GM12864 (cell line): ENCODE measurements at regions not wholly inside any gene's neighbourhood (a gene's known extent, or its start where the extent isn't known, plus 50 kb on each side); places are given as distances from the start of the nearest gene placed in this dataset.

ENCODE experiments used
- DNase-seq: peaks from one replicate; pipeline ENCODE4 v3.0.0-alpha.2; 2011; ENCODE audit warnings: low read depth
- H3K4me3 ChIP-seq: 2 replicates; pipeline ENCODE4 v1.5.1; 2011; ENCODE audit warnings: mild to moderate bottlenecking, low read depth, low read length, control low read depth
- CTCF ChIP-seq: IDR thresholded peaks from 2 replicates; pipeline ENCODE4 v1.5.1; 2011; ENCODE audit warnings: low read depth, mild to moderate bottlenecking, moderate library complexity, low read length, control low read depth, inconsistent platforms; ENCODE audit errors: missing control alignments

GRCh38 chr11:25862159-25862558 lies 469.8 kb upstream of the ANO3 start:
- H3K4me3 ChIP-seq = no peak overlapping the region
- no peak for DNase-seq
- no peak for TF ChIP-seq CTCF

GRCh38 chr11:25863986-25864385 lies 467.9 kb upstream of the ANO3 start:
- H3K4me3 ChIP-seq = no peak overlapping the region
- TF ChIP-seq CTCF = no peak
- no peak for DNase-seq

- no peak for TF ChIP-seq CTCF
- no peak overlapping the region for H3K4me3 ChIP-seq
- DNase-seq = no peak
Observed at GRCh38 chr11:25876456-25876965, 455.4 kb upstream of the ANO3 start.

- H3K4me3 ChIP-seq = no peak overlapping the region
- DNase-seq = no peak
- no peak for TF ChIP-seq CTCF
Observed at GRCh38 chr11:25886036-25886435, 445.9 kb upstream of the ANO3 start.

GRCh38 chr11:25890626-25891260 lies 441.2 kb upstream of the ANO3 start:
- H3K4me3 ChIP-seq = no peak overlapping the region
- no peak for DNase-seq
- no peak for TF ChIP-seq CTCF

GRCh38 chr11:25891960-25892359 lies 440.0 kb upstream of the ANO3 start:
- TF ChIP-seq CTCF = no peak
- no peak overlapping the region for H3K4me3 ChIP-seq
- no peak for DNase-seq

GRCh38 chr11:25899617-25900160 lies 432.2 kb upstream of the ANO3 start:
- DNase-seq = no peak

More at GRCh38 chr11:25899617-25900160, 432.2 kb upstream of the ANO3 start:
- TF ChIP-seq CTCF = no peak
- no peak overlapping the region for H3K4me3 ChIP-seq
